Neural crest cell (in vitro differentiated cells): ENCODE measurements at regions not wholly inside any gene's neighbourhood (a gene's known extent, or its start where the extent isn't known, plus 50 kb on each side); places are given as distances from the start of the nearest gene placed in this dataset.

Experiments used
- DNase-seq: peaks from one replicate; pipeline ENCODE4 v3.0.0; 2021; ENCODE audit warnings: low read depth, mixed read lengths, low spot score
- H3K27ac Mint-ChIP-seq: one replicate; pipeline ENCODE4 v1.8.0; 2021; ENCODE audit warnings: mild to moderate bottlenecking, mixed read lengths; ENCODE audit not compliant: unreplicated experiment
- H3K27me3 Mint-ChIP-seq: 2 replicates; pipeline ENCODE4 v1.8.0; 2021; ENCODE audit warnings: low read depth, mild to moderate bottlenecking, mixed read lengths
- H3K36me3 Mint-ChIP-seq: 2 replicates; pipeline ENCODE4 v1.8.0; 2021; ENCODE audit warnings: low read depth, mild to moderate bottlenecking, mixed read lengths
- H3K4me1 Mint-ChIP-seq: 2 replicates; pipeline ENCODE4 v1.8.0; 2021; ENCODE audit warnings: mixed read lengths
- H3K4me3 Mint-ChIP-seq: one replicate; pipeline ENCODE4 v1.8.0; 2021; ENCODE audit warnings: mild to moderate bottlenecking, mixed read lengths
- H3K9me3 Mint-ChIP-seq: 2 replicates; pipeline ENCODE4 v1.8.0; 2021; ENCODE audit warnings: mixed read lengths
- CTCF ChIP-seq: fragments of 200-600 bp; sonication (generic); conservative IDR thresholded peaks from 2 replicates; pipeline ENCODE4 v1.5.0; 2021; ENCODE audit warnings: antibody characterized with exemption, mild to moderate bottlenecking

GRCh38 chr6:119922814-119923213 is 573.3 kb upstream of the MAN1A1 start:
- Mint-ChIP-seq H3K27me3 (no peaks in the 10 kb centered on the region), H3K9me3 (peaks cover 17% of the 10 kb centered on the region)

GRCh38 chr6:119921491-119922010 is 572.0 kb upstream of the MAN1A1 start:
- H3K9me3 Mint-ChIP-seq, result peaks cover 17% of the 10 kb centered on the region

More at GRCh38 chr6:119922814-119923213, 573.3 kb upstream of the MAN1A1 start:
- no peak overlapping the region for H3K4me3 Mint-ChIP-seq
- no peak for DNase-seq
- H3K36me3 Mint-ChIP-seq, result peaks cover 4% of the 10 kb centered on the region
- no peak for TF ChIP-seq CTCF
- H3K27ac Mint-ChIP-seq, result no peak overlapping the region
- no peaks in the 10 kb centered on the region for H3K4me1 Mint-ChIP-seq

GRCh38 chr6:119917186-119917585 is 567.6 kb upstream of the MAN1A1 start:
- DNase-seq, result no peak
- no peaks in the 10 kb centered on the region for H3K27me3 Mint-ChIP-seq
- H3K9me3 Mint-ChIP-seq, result peaks cover 2% of the 10 kb centered on the region
- TF ChIP-seq CTCF, result no peak
- H3K4me3 Mint-ChIP-seq, result no peak overlapping the region
- no peaks in the 10 kb centered on the region for H3K4me1 Mint-ChIP-seq
- H3K27ac Mint-ChIP-seq, result no peak overlapping the region
- H3K36me3 Mint-ChIP-seq, result no peaks in the 10 kb centered on the region

More at GRCh38 chr6:119921491-119922010, 572.0 kb upstream of the MAN1A1 start:
- DNase-seq, result no peak
- H3K4me1 Mint-ChIP-seq, result no peaks in the 10 kb centered on the region
- H3K27me3 Mint-ChIP-seq, result no peaks in the 10 kb centered on the region
- no peak overlapping the region for H3K27ac Mint-ChIP-seq
- TF ChIP-seq CTCF, result no peak
- H3K36me3 Mint-ChIP-seq, result peaks cover 4% of the 10 kb centered on the region
- H3K4me3 Mint-ChIP-seq, result no peak overlapping the region

GRCh38 chr6:119915971-119916370 is 566.4 kb upstream of the MAN1A1 start:
- no peak overlapping the region for H3K4me3 Mint-ChIP-seq
- H3K9me3 Mint-ChIP-seq, result peaks cover 2% of the 10 kb centered on the region
- TF ChIP-seq CTCF, result no peak
- H3K4me1 Mint-ChIP-seq, result no peaks in the 10 kb centered on the region
- H3K27me3 Mint-ChIP-seq, result no peaks in the 10 kb centered on the region
- H3K36me3 Mint-ChIP-seq, result no peaks in the 10 kb centered on the region
- H3K27ac Mint-ChIP-seq, result no peak overlapping the region
- no peak for DNase-seq

- Mint-ChIP-seq H3K27me3 (no peaks in the 10 kb centered on the region), H3K9me3 (peaks cover 2% of the 10 kb centered on the region), H3K4me1 (no peaks in the 10 kb centered on the region), H3K4me3 (no peak overlapping the region), H3K27ac (no peak overlapping the region), H3K36me3 (no peaks in the 10 kb centered on the region)
- DNase-seq, result no peak
- no peak for TF ChIP-seq CTCF
Observed at GRCh38 chr6:119908157-119908556, 558.6 kb upstream of the MAN1A1 start.

- no peaks in the 10 kb centered on the region for H3K27me3 Mint-ChIP-seq
- peaks cover 6% of the 10 kb centered on the region for H3K4me1 Mint-ChIP-seq
- H3K4me3 Mint-ChIP-seq, result no peak overlapping the region
- no peak for TF ChIP-seq CTCF
- no peaks in the 10 kb centered on the region for H3K36me3 Mint-ChIP-seq
- H3K27ac Mint-ChIP-seq, result no peak overlapping the region
- no peak for DNase-seq
- H3K9me3 Mint-ChIP-seq, result no peaks in the 10 kb centered on the region
Observed at GRCh38 chr6:119902681-119903080, 553.1 kb upstream of the MAN1A1 start.
